Astrocyte (in vitro differentiated cells and primary cell): ENCODE measurements at regions not wholly inside any gene's neighbourhood (a gene's known extent, or its start where the extent isn't known, plus 50 kb on each side); places are given as distances from the start of the nearest gene placed in this dataset.

Experiments
- DNase-seq: peaks from one replicate; pipeline ENCODE4 v3.0.0-alpha.2; 2010; ENCODE audit warnings: low read depth
- FAIRE-seq: peaks from 2 replicates; lab custom pipeline; 2011; peaks lifted over from hg19 to GRCh38; lab: Jason Lieb, UNC
- H2AFZ ChIP-seq: 2 replicates; pipeline ENCODE4 v1.6.0; 2012; ENCODE audit warnings: low read depth, low read length, inconsistent platforms
- H3K27ac ChIP-seq: 2 replicates; pipeline ENCODE4 v1.5.1; 2011; ENCODE audit warnings: low read depth, low read length, inconsistent platforms
- H3K27me3 ChIP-seq: 2 replicates; pipeline ENCODE4 v1.6.0; 2011; ENCODE audit warnings: low read length, inconsistent platforms; ENCODE audit not compliant: insufficient read depth
- H3K36me3 ChIP-seq: 2 replicates; pipeline ENCODE4 v1.5.1; 2011; ENCODE audit warnings: low read length, inconsistent platforms; ENCODE audit not compliant: insufficient read depth
- H3K4me1 ChIP-seq: 2 replicates; pipeline ENCODE4 v1.5.1; 2011; ENCODE audit warnings: low read length, inconsistent platforms; ENCODE audit not compliant: insufficient read depth
- H3K4me2 ChIP-seq: 2 replicates; pipeline ENCODE4 v1.6.0; 2012; ENCODE audit warnings: low read length, inconsistent platforms
- H3K4me3 ChIP-seq: 2 replicates; pipeline ENCODE4 v1.5.1; 2011; ENCODE audit warnings: low read depth, mild to moderate bottlenecking, low read length, inconsistent platforms; ENCODE audit not compliant: insufficient read depth
- H3K79me2 ChIP-seq: 2 replicates; pipeline ENCODE4 v1.6.0; 2012; ENCODE audit warnings: mild to moderate bottlenecking, low read length, inconsistent platforms; ENCODE audit not compliant: insufficient read depth
- H3K9ac ChIP-seq: 2 replicates; pipeline ENCODE4 v1.6.0; 2012; ENCODE audit warnings: mild to moderate bottlenecking, low read length, inconsistent platforms
- H3K9me3 ChIP-seq: 2 replicates; pipeline ENCODE4 v1.5.1; 2012; ENCODE audit warnings: low read depth, mild to moderate bottlenecking, low read length, inconsistent platforms; ENCODE audit not compliant: insufficient read depth
- H4K20me1 ChIP-seq: 2 replicates; pipeline ENCODE4 v1.6.0; 2012; ENCODE audit warnings: low read length, inconsistent platforms; ENCODE audit not compliant: insufficient read depth
- H3K27ac Mint-ChIP-seq: one replicate; pipeline ENCODE4 v1.8.0; 2021; ENCODE audit warnings: mild to moderate bottlenecking, mixed read lengths; ENCODE audit not compliant: unreplicated experiment
- H3K27me3 Mint-ChIP-seq: one replicate; pipeline ENCODE4 v1.8.0; 2021; ENCODE audit warnings: low read depth, mixed read lengths; ENCODE audit not compliant: unreplicated experiment
- H3K36me3 Mint-ChIP-seq: one replicate; pipeline ENCODE4 v1.8.0; 2021; ENCODE audit warnings: low read depth, mixed read lengths; ENCODE audit not compliant: unreplicated experiment
- H3K4me1 Mint-ChIP-seq: one replicate; pipeline ENCODE4 v1.8.0; 2021; ENCODE audit warnings: low read depth, mixed read lengths; ENCODE audit not compliant: unreplicated experiment
- H3K4me3 Mint-ChIP-seq: one replicate; pipeline ENCODE4 v1.8.0; 2021; ENCODE audit warnings: mild to moderate bottlenecking, moderate library complexity, mixed read lengths; ENCODE audit not compliant: unreplicated experiment
- H3K9me3 Mint-ChIP-seq: one replicate; pipeline ENCODE4 v1.8.0; 2021; ENCODE audit warnings: mild to moderate bottlenecking, mixed read lengths; ENCODE audit not compliant: unreplicated experiment
- CTCF ChIP-seq: IDR thresholded peaks from 2 replicates; pipeline ENCODE4 v1.5.1; 2011; ENCODE audit warnings: low read depth, mild to moderate bottlenecking, inconsistent platforms, low read length, moderate library complexity; ENCODE audit not compliant: insufficient read depth
- EZH2 ChIP-seq: IDR thresholded peaks from 2 replicates; pipeline ENCODE4 v1.6.1; 2012; ENCODE audit warnings: mild to moderate bottlenecking, low read length, inconsistent platforms; ENCODE audit not compliant: insufficient read depth

- Histone ChIP-seq H3K9ac (no peak overlapping the region), H3K27me3 (no peaks in the 10 kb centered on the region), H3K4me3 (no peak overlapping the region), H3K27ac (no peak overlapping the region), H3K79me2 (no peaks in the 10 kb centered on the region), H2AFZ (no peak overlapping the region), H3K36me3 (no peaks in the 10 kb centered on the region), H4K20me1 (no peaks in the 10 kb centered on the region), H3K4me1 (no peaks in the 10 kb centered on the region), H3K9me3 (no peaks in the 10 kb centered on the region), H3K4me2 (no peak overlapping the region)
- Mint-ChIP-seq H3K4me3 (no peak overlapping the region), H3K9me3 (no peaks in the 10 kb centered on the region), H3K27me3 (no peaks in the 10 kb centered on the region), H3K4me1 (no peaks in the 10 kb centered on the region), H3K27ac (no peak overlapping the region), H3K36me3 (no peaks in the 10 kb centered on the region)
- FAIRE-seq (no peak), DNase-seq (no peak)
- TF ChIP-seq CTCF (no peak), EZH2 (no peak)
These were observed 437.3 kb downstream of the HDGFL1 start for GRCh38 chr6:23006656-23007055.

- H3K4me2 ChIP-seq = no peak overlapping the region
- TF ChIP-seq EZH2 (no peak), CTCF (no peak)
- no peaks in the 10 kb centered on the region for H3K79me2 ChIP-seq
- FAIRE-seq = no peak
- H3K27ac ChIP-seq = no peak overlapping the region
- H3K9ac ChIP-seq = no peak overlapping the region
- no peaks in the 10 kb centered on the region for H3K9me3 Mint-ChIP-seq
- H2AFZ ChIP-seq = no peak overlapping the region
- H3K4me1 ChIP-seq = no peaks in the 10 kb centered on the region
- H3K27me3 ChIP-seq = no peaks in the 10 kb centered on the region
- no peaks in the 10 kb centered on the region for H3K36me3 ChIP-seq
- H3K4me3 Mint-ChIP-seq = no peak overlapping the region
- DNase-seq = no peak
- no peaks in the 10 kb centered on the region for H3K27me3 Mint-ChIP-seq
- no peaks in the 10 kb centered on the region for H3K4me1 Mint-ChIP-seq
- H3K9me3 ChIP-seq = no peaks in the 10 kb centered on the region
- no peaks in the 10 kb centered on the region for H3K36me3 Mint-ChIP-seq
- no peak overlapping the region for H3K4me3 ChIP-seq
- no peak overlapping the region for H3K27ac Mint-ChIP-seq
- H4K20me1 ChIP-seq = no peaks in the 10 kb centered on the region
These were observed 442.2 kb downstream of the HDGFL1 start for GRCh38 chr6:23011615-23012014.

DNA sequence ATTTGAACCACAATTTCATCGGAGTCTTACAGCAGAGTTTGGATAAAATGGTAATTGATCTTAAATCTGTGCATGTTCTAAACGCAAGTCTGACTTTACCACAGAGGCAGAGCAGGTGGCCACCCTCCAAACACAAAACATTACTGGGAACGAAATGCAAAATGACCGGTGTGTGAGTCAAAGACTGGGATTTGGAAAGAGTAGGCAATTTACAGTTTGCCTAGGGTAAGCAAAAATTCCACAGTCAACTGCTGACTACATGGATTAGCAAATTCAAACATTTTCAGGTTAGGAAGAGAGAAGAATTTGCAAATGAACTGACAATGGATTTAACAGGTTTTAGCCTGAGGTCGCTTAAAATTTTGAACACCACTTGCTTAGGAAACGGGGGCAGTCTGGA, 444.4 kb downstream of the HDGFL1 start:
- H3K27me3 Mint-ChIP-seq = no peaks in the 10 kb centered on the region

More for the DNA sequence above, 444.4 kb downstream of the HDGFL1 start:
- H3K9ac ChIP-seq = no peak overlapping the region
- H3K36me3 ChIP-seq = no peaks in the 10 kb centered on the region
- no peak overlapping the region for H3K4me3 ChIP-seq
- DNase-seq (peak; percentile 72), FAIRE-seq (no peak)
- no peak overlapping the region for H2AFZ ChIP-seq
- H3K27ac ChIP-seq = no peak overlapping the region
- H4K20me1 ChIP-seq = no peaks in the 10 kb centered on the region
- H3K9me3 ChIP-seq = no peaks in the 10 kb centered on the region
- no peaks in the 10 kb centered on the region for H3K4me1 ChIP-seq
- Mint-ChIP-seq H3K4me1 (no peaks in the 10 kb centered on the region), H3K27ac (no peak overlapping the region), H3K36me3 (no peaks in the 10 kb centered on the region), H3K9me3 (no peaks in the 10 kb centered on the region), H3K4me3 (no peak overlapping the region)
- no peak overlapping the region for H3K4me2 ChIP-seq
- no peaks in the 10 kb centered on the region for H3K79me2 ChIP-seq
- no peaks in the 10 kb centered on the region for H3K27me3 ChIP-seq
- TF ChIP-seq CTCF (no peak), EZH2 (no peak)
